ENCODE measurements at regions not wholly inside any gene's neighbourhood (a gene's known extent, or its start where the extent isn't known, plus 50 kb on each side); places are given as distances from the start of the nearest gene placed in this dataset.

GRCh38 chr16:79914961-79915720 lies 314.6 kb upstream of the MAF start:
- no peak for DNase-seq

GRCh38 chr16:79912592-79913310 lies 312.2 kb upstream of the MAF start:
- DNase-seq, result no peak

GRCh38 chr16:79911660-79912059 lies 311.1 kb upstream of the MAF start:
- DNase-seq, result no peak

GRCh38 chr16:79909571-79909970 lies 309.0 kb upstream of the MAF start:
- no peak for DNase-seq

GRCh38 chr16:79903471-79903870 lies 302.9 kb upstream of the MAF start:
- DNase-seq, result no peak

- no peak for DNase-seq
These were observed 301.8 kb upstream of the MAF start for GRCh38 chr16:79902351-79902750.

GRCh38 chr16:79901522-79901921 lies 301.0 kb upstream of the MAF start:
- no peak for DNase-seq

GRCh38 chr16:79899716-79900115 lies 299.2 kb upstream of the MAF start:
- DNase-seq, result no peak

- no peak for DNase-seq
These were observed 298.8 kb upstream of the MAF start for GRCh38 chr16:79899316-79899715.

GRCh38 chr16:79898703-79899102 lies 298.2 kb upstream of the MAF start:
- DNase-seq, result no peak

- no peak for DNase-seq
These were observed 297.1 kb upstream of the MAF start for GRCh38 chr16:79897453-79898146.

- DNase-seq, result no peak
These were observed 296.5 kb upstream of the MAF start for GRCh38 chr16:79897104-79897452.

- DNase-seq, result no peak
These were observed 295.3 kb upstream of the MAF start for GRCh38 chr16:79895917-79896203.

GRCh38 chr16:79895053-79895916 lies 294.7 kb upstream of the MAF start:
- DNase-seq, result no peak

GRCh38 chr16:79893445-79893844 lies 292.9 kb upstream of the MAF start:
- no peak for DNase-seq

GRCh38 chr16:79892278-79892677 lies 291.7 kb upstream of the MAF start:
- no peak for DNase-seq

- no peak for DNase-seq
These were observed 290.9 kb upstream of the MAF start for GRCh38 chr16:79891458-79891857.

GRCh38 chr16:79887541-79888540 lies 287.3 kb upstream of the MAF start:
- no peak for DNase-seq

GRCh38 chr16:79885320-79885719 lies 284.8 kb upstream of the MAF start:
- no peak for DNase-seq

- no peak for DNase-seq
These were observed 283.0 kb upstream of the MAF start for GRCh38 chr16:79883494-79883893.

- DNase-seq, result no peak
These were observed 281.9 kb upstream of the MAF start for GRCh38 chr16:79882340-79883005.

All from CD4-positive, alpha-beta T cell treated with Interleukin-15 for 1 hour (primary cell).